ENCODE measurements at regions not wholly inside any gene's neighbourhood (a gene's known extent, or its start where the extent isn't known, plus 50 kb on each side); places are given as distances from the start of the nearest gene placed in this dataset.

- Histone ChIP-seq H3K4me2 (no peak overlapping the region), H3K27ac (no peak overlapping the region), H3K4me1 (no peaks in the 10 kb centered on the region), H3K4me3 (no peak overlapping the region), H3K9me3 (no peaks in the 10 kb centered on the region)
- ATAC-seq = no peak
- ChIA-PET CTCF (no interaction called here), POLR2A (no interaction called here)
- FAIRE-seq = no peak
- no peak for TF ChIP-seq ZNF302 (CRISPR knock-in tag; IDR thresholded peaks at IDR 0.05)
- no peak for TF ChIP-seq EHMT2 (IDR thresholded peaks at IDR 0.05; ENCODE audit: low read depth)
- no peak for TF ChIP-seq RAD21 (conservative IDR thresholded peaks at IDR 0.05 in 1 of 2, IDR thresholded peaks at IDR 0.05 in 1 of 2)
- TF ChIP-seq MAZ (IDR thresholded peaks at IDR 0.05; ENCODE audit: borderline replicate concordance, low read depth, low read length) = no peak
- TF ChIP-seq ELK1 (IDR thresholded peaks at IDR 0.05; ENCODE audit: low read depth, low read length) = no peak
- no peak for TF ChIP-seq RNF2 (IDR thresholded peaks at IDR 0.05; ENCODE audit: borderline replicate concordance, low read depth)
- no peak for TF ChIP-seq ATOH8 (CRISPR knock-in tag; IDR thresholded peaks at IDR 0.05; ENCODE audit: low read depth)
- no peak for TF ChIP-seq HOXA7 (CRISPR knock-in tag; IDR thresholded peaks at IDR 0.05)
- TF ChIP-seq KDM5A (IDR thresholded peaks at IDR 0.05) = no peak
- DNase-seq (ENCODE audit: low read depth in 1 of 2, low spot score in 1 of 2) = no peak
Observed at GRCh38 chr2:175342085-175342484, 160.6 kb upstream of the ATP5MC3 start.

GRCh38 chr2:175330195-175330594 lies 148.7 kb upstream of the ATP5MC3 start:
- DNase-seq (ENCODE audit: low read depth in 1 of 2, low spot score in 1 of 2) (no peak), ATAC-seq (no peak), FAIRE-seq (no peak)
- WGBS (ENCODE audit: missing lambda C conversion rate) = 33% methylated on average over 3 of the region's 3 CpGs
- ChIA-PET POLR2A (no interaction called here), CTCF (interaction anchor here (1.0 to 1.5 kb wide), 3 partner anchors 28 to 545 kb away, joined by 3 to 5 read pairs (median 3); no protein-coding TSS in a partner anchor)
- Histone ChIP-seq H3K4me3 (no peak overlapping the region), H3K4me2 (no peak overlapping the region), H3K9me3 (no peaks in the 10 kb centered on the region; the same call in 2 of the 3 replicates), H3K4me1 (no peaks in the 10 kb centered on the region), H3K27ac (no peak overlapping the region)
- no peak for TF ChIP-seq RFX5 (IDR thresholded peaks at IDR 0.05)
- no peak for TF ChIP-seq JUN (IDR thresholded peaks at IDR 0.05)

GRCh38 chr2:175326801-175327200 lies 145.3 kb upstream of the ATP5MC3 start:
- Histone ChIP-seq H3K4me2 (no peak overlapping the region), H3K4me1 (no peaks in the 10 kb centered on the region), H3K4me3 (no peak overlapping the region), H3K9me3 (no peaks in the 10 kb centered on the region; the same call in 2 of the 3 replicates), H3K27ac (no peak overlapping the region)
- WGBS (ENCODE audit: missing lambda C conversion rate) = 24% methylated on average over 3 of the region's 3 CpGs
- ATAC-seq (no peak), FAIRE-seq (no peak), DNase-seq (ENCODE audit: low read depth in 1 of 2, low spot score in 1 of 2) (no peak)
- TF ChIP-seq ZNF302 (CRISPR knock-in tag; IDR thresholded peaks at IDR 0.05) (no peak), CHD2 (IDR thresholded peaks at IDR 0.05; ENCODE audit: low read length, partially characterized antibody) (no peak), CBX2 (IDR thresholded peaks at IDR 0.05; ENCODE audit: borderline replicate concordance, low read depth) (no peak), KDM1A (IDR thresholded peaks at IDR 0.05; ENCODE audit: low read depth) (no peak), E2F6 (IDR thresholded peaks at IDR 0.05; ENCODE audit: borderline replicate concordance, low read depth) (no peak), EHF (CRISPR knock-in tag; IDR thresholded peaks at IDR 0.05) (no peak), HEYL (CRISPR knock-in tag; IDR thresholded peaks at IDR 0.05) (no peak), USF2 (IDR thresholded peaks at IDR 0.05) (no peak), MAX (IDR thresholded peaks at IDR 0.05) (no peak), SREBF2 (IDR thresholded peaks at IDR 0.05) (no peak), JUNB (IDR thresholded peaks at IDR 0.05) (no peak), ELK1 (IDR thresholded peaks at IDR 0.05; ENCODE audit: low read depth, low read length) (no peak), ZFP36 (IDR thresholded peaks at IDR 0.05; ENCODE audit: borderline replicate concordance, partially characterized antibody) (no peak), POLR2A (IDR thresholded peaks at IDR 0.05; ENCODE audit: low read length) (no peak), ZC3H11A (IDR thresholded peaks at IDR 0.05) (no peak), FOSL2 (IDR thresholded peaks at IDR 0.05) (no peak), FOSL2 (CRISPR knock-in tag; IDR thresholded peaks at IDR 0.05) (no peak), EHMT2 (IDR thresholded peaks at IDR 0.05; ENCODE audit: low read depth) (no peak), NR3C1 (IDR thresholded peaks at IDR 0.05) (no peak), HMGXB4 (CRISPR knock-in tag; IDR thresholded peaks at IDR 0.05; ENCODE audit: borderline replicate concordance) (no peak), SMC3 (IDR thresholded peaks at IDR 0.05) (no peak)
- CTCF ChIA-PET = no interaction called here
- POLR2A ChIA-PET = no interaction called here
